ENCODE measurements at regions not wholly inside any gene's neighbourhood (a gene's known extent, or its start where the extent isn't known, plus 50 kb on each side); places are given as distances from the start of the nearest gene placed in this dataset.

- TF ChIP-seq POLR2AphosphoS5 (IDR thresholded peaks at IDR 0.05; ENCODE audit: low read depth, low read length) (no peak), FOXP2 (optimal IDR thresholded peaks at IDR 0.05; ENCODE audit: borderline replicate concordance, extremely low read depth, extremely low read length, insufficient read depth) (no peak), TAF1 (IDR thresholded peaks at IDR 0.05; ENCODE audit: borderline replicate concordance, insufficient read depth, low read length) (no peak), REST (IDR thresholded peaks at IDR 0.05; ENCODE audit: insufficient read depth in 1 of 2, low read depth in 2 of 2, low read length in 2 of 2) (no peak), SIN3A (IDR thresholded peaks at IDR 0.05; ENCODE audit: borderline replicate concordance, insufficient read depth, low read length) (no peak)
These were observed 815.8 kb upstream of the EYS start for GRCh38 chr6:66522864-66523263.

GRCh38 chr6:66516377-66516776 is 809.4 kb upstream of the EYS start:
- no peak for TF ChIP-seq SIN3A (IDR thresholded peaks at IDR 0.05; ENCODE audit: borderline replicate concordance, insufficient read depth, low read length)
- TF ChIP-seq REST (IDR thresholded peaks at IDR 0.05; ENCODE audit: insufficient read depth in 1 of 2, low read depth in 2 of 2, low read length in 2 of 2): no peak
- no peak for TF ChIP-seq FOXP2 (optimal IDR thresholded peaks at IDR 0.05; ENCODE audit: borderline replicate concordance, extremely low read depth, extremely low read length, insufficient read depth)
- no peak for TF ChIP-seq TAF1 (IDR thresholded peaks at IDR 0.05; ENCODE audit: borderline replicate concordance, insufficient read depth, low read length)
- no peak for TF ChIP-seq POLR2AphosphoS5 (IDR thresholded peaks at IDR 0.05; ENCODE audit: low read depth, low read length)

GRCh38 chr6:66508433-66508832 is 801.4 kb upstream of the EYS start:
- TF ChIP-seq TAF1 (IDR thresholded peaks at IDR 0.05; ENCODE audit: borderline replicate concordance, insufficient read depth, low read length) (no peak), FOXP2 (optimal IDR thresholded peaks at IDR 0.05; ENCODE audit: borderline replicate concordance, extremely low read depth, extremely low read length, insufficient read depth) (no peak)

GRCh38 chr6:66499851-66500250 is 792.8 kb upstream of the EYS start:
- TF ChIP-seq TAF1 (IDR thresholded peaks at IDR 0.05; ENCODE audit: borderline replicate concordance, insufficient read depth, low read length) (no peak), SIN3A (IDR thresholded peaks at IDR 0.05; ENCODE audit: borderline replicate concordance, insufficient read depth, low read length) (no peak), POLR2AphosphoS5 (IDR thresholded peaks at IDR 0.05; ENCODE audit: low read depth, low read length) (no peak), REST (IDR thresholded peaks at IDR 0.05; ENCODE audit: insufficient read depth in 1 of 2, low read depth in 2 of 2, low read length in 2 of 2) (no peak), FOXP2 (optimal IDR thresholded peaks at IDR 0.05; ENCODE audit: borderline replicate concordance, extremely low read depth, extremely low read length, insufficient read depth) (no peak)

GRCh38 chr6:66496659-66497058 is 789.6 kb upstream of the EYS start:
- no peak for TF ChIP-seq TAF1 (IDR thresholded peaks at IDR 0.05; ENCODE audit: borderline replicate concordance, insufficient read depth, low read length)
- no peak for TF ChIP-seq FOXP2 (optimal IDR thresholded peaks at IDR 0.05; ENCODE audit: borderline replicate concordance, extremely low read depth, extremely low read length, insufficient read depth)
- no peak for TF ChIP-seq POLR2AphosphoS5 (IDR thresholded peaks at IDR 0.05; ENCODE audit: low read depth, low read length)
- TF ChIP-seq REST (IDR thresholded peaks at IDR 0.05; ENCODE audit: insufficient read depth in 1 of 2, low read depth in 2 of 2, low read length in 2 of 2): no peak
- TF ChIP-seq SIN3A (IDR thresholded peaks at IDR 0.05; ENCODE audit: borderline replicate concordance, insufficient read depth, low read length): no peak
